Activated CD4-positive, CD25-positive, alpha-beta regulatory T cell treated with anti-CD3 and anti-CD28 coated beads, Interleukin-2, amount 50 U/mL, for 24 hours (primary cell): ENCODE measurements at regions not wholly inside any gene's neighbourhood (a gene's known extent, or its start where the extent isn't known, plus 50 kb on each side); places are given as distances from the start of the nearest gene placed in this dataset.

ENCODE experiments used
- ATAC-seq, 2 donors: fragments of 150-1000 bp; cut with Tn5 transposase; one replicate each; pipeline ENCODE4 v1.10.0; 2021; ENCODE audit warnings: mild to moderate bottlenecking in 1 of 2, moderate library complexity in 1 of 2

GRCh38 chr15:58271410-58271809 is 133.2 kb downstream of the AQP9 start:
- no peak for ATAC-seq

GRCh38 chr15:58273104-58273503 is 134.9 kb downstream of the AQP9 start:
- ATAC-seq: no peak

GRCh38 chr15:58274885-58275284 is 136.7 kb downstream of the AQP9 start:
- ATAC-seq: no peak

GRCh38 chr15:58275785-58276184 is 137.6 kb downstream of the AQP9 start:
- no peak for ATAC-seq

GRCh38 chr15:58276924-58277323 is 138.7 kb downstream of the AQP9 start:
- no peak for ATAC-seq

- no peak for ATAC-seq
These were observed 139.2 kb downstream of the AQP9 start for GRCh38 chr15:58277333-58277732.

GRCh38 chr15:58279106-58279505 is 140.9 kb downstream of the AQP9 start:
- no peak for ATAC-seq

GRCh38 chr15:58279654-58280053 is 141.5 kb downstream of the AQP9 start:
- ATAC-seq: no peak

- ATAC-seq: no peak
These were observed 144.0 kb downstream of the AQP9 start for GRCh38 chr15:58282060-58282708.

GRCh38 chr15:58283302-58283701 is 145.1 kb downstream of the AQP9 start:
- no peak for ATAC-seq

- ATAC-seq: no peak
These were observed 146.1 kb downstream of the AQP9 start for GRCh38 chr15:58284293-58284692.

- no peak for ATAC-seq
These were observed 146.4 kb upstream of the LIPC start for GRCh38 chr15:58285212-58285920.

- ATAC-seq: no peak
These were observed 145.9 kb upstream of the LIPC start for GRCh38 chr15:58285921-58286278.

- no peak for ATAC-seq
These were observed 145.3 kb upstream of the LIPC start for GRCh38 chr15:58286523-58286922.

GRCh38 chr15:58287891-58288290 is 143.9 kb upstream of the LIPC start:
- ATAC-seq: no peak

- no peak for ATAC-seq
These were observed 143.2 kb upstream of the LIPC start for GRCh38 chr15:58288592-58288991.

GRCh38 chr15:58291848-58292247 is 139.9 kb upstream of the LIPC start:
- no peak for ATAC-seq

- no peak for ATAC-seq
These were observed 139.0 kb upstream of the LIPC start for GRCh38 chr15:58292751-58293175.

- ATAC-seq: no peak
These were observed 137.9 kb upstream of the LIPC start for GRCh38 chr15:58293622-58294550.

- ATAC-seq: no peak
These were observed 137.0 kb upstream of the LIPC start for GRCh38 chr15:58294681-58295254.

- no peak for ATAC-seq
These were observed 136.1 kb upstream of the LIPC start for GRCh38 chr15:58295637-58296215.

GRCh38 chr15:58296276-58296675 is 135.5 kb upstream of the LIPC start:
- no peak for ATAC-seq

- no peak for ATAC-seq
These were observed 134.2 kb upstream of the LIPC start for GRCh38 chr15:58297639-58298038.
